DOHH2 (cell line): ENCODE measurements at regions not wholly inside any gene's neighbourhood (a gene's known extent, or its start where the extent isn't known, plus 50 kb on each side); places are given as distances from the start of the nearest gene placed in this dataset.

Experiments
- H3F3A ChIP-seq: fragments of 200-600 bp; sonication (generic), shearing (Covaris generic); 2 replicates; pipeline ENCODE4 v1.6.0; 2016; ENCODE audit warnings: antibody characterized with exemption, mild to moderate bottlenecking; ENCODE audit not compliant: control insufficient read depth, insufficient read depth
- H3K27ac ChIP-seq: fragments of 200-600 bp; sonication (generic); 2 replicates; pipeline ENCODE4 v1.5.1; 2014; ENCODE audit warnings: low read depth, mild to moderate bottlenecking, low read length, moderate library complexity
- H3K27me3 ChIP-seq: fragments of 200-600 bp; sonication (generic); 2 replicates; pipeline ENCODE4 v1.6.1; 2014; ENCODE audit warnings: mild to moderate bottlenecking, low read length, mixed read lengths; ENCODE audit not compliant: control insufficient read depth
- H3K36me3 ChIP-seq: fragments of 200-600 bp; sonication (generic); 2 replicates; pipeline ENCODE4 v1.6.1; 2014; ENCODE audit warnings: mild to moderate bottlenecking, low read length, moderate library complexity, mixed read lengths; ENCODE audit not compliant: control insufficient read depth
- H3K4me1 ChIP-seq: fragments of 200-600 bp; sonication (generic); 2 replicates; pipeline ENCODE4 v1.6.1; 2014; ENCODE audit warnings: mild to moderate bottlenecking, low read length, mixed read lengths; ENCODE audit not compliant: control insufficient read depth
- H3K4me2 ChIP-seq: fragments of 200-600 bp; sonication (generic); 2 replicates; pipeline ENCODE4 v1.6.0; 2014; ENCODE audit warnings: mild to moderate bottlenecking, low read length, moderate library complexity
- H3K4me3 ChIP-seq: fragments of 200-600 bp; sonication (generic); 2 replicates; pipeline ENCODE4 v1.5.1; 2014; ENCODE audit warnings: mild to moderate bottlenecking, low read length, mixed read lengths
- H3K79me2 ChIP-seq: fragments of 200-600 bp; sonication (generic); 2 replicates; pipeline ENCODE4 v1.6.1; 2014; ENCODE audit warnings: mild to moderate bottlenecking, low read length, mixed read lengths; ENCODE audit not compliant: control insufficient read depth
- H3K9me2 ChIP-seq: fragments of 200-600 bp; sonication (generic); replicated peaks from 2 replicates; pipeline ENCODE4 v1.6.1; 2014; ENCODE audit warnings: mild to moderate bottlenecking, low read length, mixed read lengths; ENCODE audit not compliant: control insufficient read depth
- H3K9me3 ChIP-seq: fragments of 200-600 bp; sonication (generic); 2 replicates; pipeline ENCODE4 v1.6.1; 2014; ENCODE audit warnings: antibody characterized with exemption, low read length, mixed read lengths; ENCODE audit not compliant: control insufficient read depth, insufficient read depth
- H4K20me1 ChIP-seq: fragments of 200-600 bp; sonication (generic); 2 replicates; pipeline ENCODE4 v1.6.0; 2014; ENCODE audit warnings: low read depth, mild to moderate bottlenecking, antibody characterized with exemption, low read length, moderate library complexity; ENCODE audit not compliant: control insufficient read depth, insufficient read depth
- CTCF ChIP-seq: fragments of 200-600 bp; sonication (generic); IDR thresholded peaks from one replicate; pipeline ENCODE4 v1.5.1; 2014; ENCODE audit warnings: antibody characterized with exemption, mild to moderate bottlenecking, low read depth, low read length; ENCODE audit not compliant: poor library complexity, severe bottlenecking
- EZH2phosphoT487 ChIP-seq: fragments of 200-600 bp; sonication (generic); IDR thresholded peaks from 2 replicates; pipeline ENCODE4 v1.6.1; 2017; ENCODE audit warnings: borderline replicate concordance, mild to moderate bottlenecking, antibody characterized with exemption, low read length, moderate library complexity, mixed read lengths

GRCh38 chr4:171353535-171353934 lies 459.7 kb upstream of the GALNTL6 start:
- Histone ChIP-seq H3K4me2 (no peak overlapping the region), H3K79me2 (no peaks in the 10 kb centered on the region), H3F3A (no peaks in the 10 kb centered on the region), H3K9me2 (no peaks in the 10 kb centered on the region), H3K36me3 (no peaks in the 10 kb centered on the region), H3K27ac (no peak overlapping the region), H3K27me3 (no peaks in the 10 kb centered on the region), H3K9me3 (no peaks in the 10 kb centered on the region), H4K20me1 (no peaks in the 10 kb centered on the region), H3K4me1 (no peaks in the 10 kb centered on the region), H3K4me3 (no peak overlapping the region)
- no peak for TF ChIP-seq CTCF
- no peak for TF ChIP-seq EZH2phosphoT487

- Histone ChIP-seq H3K36me3 (no peaks in the 10 kb centered on the region), H3F3A (no peaks in the 10 kb centered on the region), H3K4me2 (no peak overlapping the region), H3K79me2 (no peaks in the 10 kb centered on the region), H3K9me3 (no peaks in the 10 kb centered on the region), H3K4me1 (no peaks in the 10 kb centered on the region), H3K9me2 (no peaks in the 10 kb centered on the region), H3K27ac (no peak overlapping the region), H4K20me1 (no peaks in the 10 kb centered on the region), H3K4me3 (no peak overlapping the region), H3K27me3 (no peaks in the 10 kb centered on the region)
- no peak for TF ChIP-seq EZH2phosphoT487
- no peak for TF ChIP-seq CTCF
Observed at GRCh38 chr4:171348090-171348489, 465.1 kb upstream of the GALNTL6 start.

GRCh38 chr4:171342646-171343045 lies 470.6 kb upstream of the GALNTL6 start:
- Histone ChIP-seq H3K36me3 (no peaks in the 10 kb centered on the region), H3K79me2 (no peaks in the 10 kb centered on the region), H3F3A (no peaks in the 10 kb centered on the region), H3K9me3 (no peaks in the 10 kb centered on the region), H3K4me3 (no peak overlapping the region), H3K4me2 (no peak overlapping the region), H4K20me1 (no peaks in the 10 kb centered on the region), H3K4me1 (no peaks in the 10 kb centered on the region), H3K9me2 (no peaks in the 10 kb centered on the region), H3K27ac (no peak overlapping the region), H3K27me3 (no peaks in the 10 kb centered on the region)
- no peak for TF ChIP-seq CTCF
- TF ChIP-seq EZH2phosphoT487 = no peak

GRCh38 chr4:171340258-171340657 lies 472.9 kb upstream of the GALNTL6 start:
- Histone ChIP-seq H3K9me2 (no peaks in the 10 kb centered on the region), H3K79me2 (no peaks in the 10 kb centered on the region)

More at GRCh38 chr4:171340258-171340657, 472.9 kb upstream of the GALNTL6 start:
- Histone ChIP-seq H4K20me1 (no peaks in the 10 kb centered on the region), H3K4me1 (no peaks in the 10 kb centered on the region), H3K4me2 (no peak overlapping the region), H3K27ac (no peak overlapping the region), H3F3A (no peaks in the 10 kb centered on the region), H3K36me3 (no peaks in the 10 kb centered on the region), H3K9me3 (no peaks in the 10 kb centered on the region), H3K27me3 (no peaks in the 10 kb centered on the region), H3K4me3 (no peak overlapping the region)
- TF ChIP-seq EZH2phosphoT487 (no peak), CTCF (no peak)
